ENCODE measurements at regions not wholly inside any gene's neighbourhood (a gene's known extent, or its start where the extent isn't known, plus 50 kb on each side); places are given as distances from the start of the nearest gene placed in this dataset.

- 23% methylated on average over 3 of the region's 3 CpGs for WGBS (ENCODE audit: insufficient coverage)
- Histone ChIP-seq H3K9me3 (replicated peaks; ENCODE audit: control insufficient read depth, low read depth, low read length) (no peaks in the 10 kb centered on the region), H3K36me3 (ENCODE audit: control insufficient read depth, insufficient read depth, low read length) (no peaks in the 10 kb centered on the region), H3K27ac (ENCODE audit: low read length) (no peak overlapping the region), H3K27me3 (ENCODE audit: control insufficient read depth, insufficient read depth, low read length) (no peaks in the 10 kb centered on the region), H3K4me1 (ENCODE audit: control insufficient read depth, insufficient read depth, low read length) (no peaks in the 10 kb centered on the region), H3K4me3 (ENCODE audit: low read length) (no peak overlapping the region)
- peak; percentile 97 for DNase-seq
Observed at GRCh38 chr2:206863196-206863595, 76.1 kb upstream of the CPO start.

GRCh38 chr2:206863716-206864115 is 75.6 kb upstream of the CPO start:
- H3K27ac ChIP-seq (ENCODE audit: low read length) = no peak overlapping the region
- DNase-seq = peak; percentile 49
- H3K4me3 ChIP-seq (ENCODE audit: low read length) = no peak overlapping the region
- no peaks in the 10 kb centered on the region for H3K9me3 ChIP-seq (replicated peaks; ENCODE audit: control insufficient read depth, low read depth, low read length)
- no peaks in the 10 kb centered on the region for H3K36me3 ChIP-seq (ENCODE audit: control insufficient read depth, insufficient read depth, low read length)
- H3K4me1 ChIP-seq (ENCODE audit: control insufficient read depth, insufficient read depth, low read length) = no peaks in the 10 kb centered on the region
- WGBS (ENCODE audit: insufficient coverage) = 54% methylated on average over 3 of the region's 4 CpGs
- H3K27me3 ChIP-seq (ENCODE audit: control insufficient read depth, insufficient read depth, low read length) = no peaks in the 10 kb centered on the region

GRCh38 chr2:206867006-206867405 is 72.3 kb upstream of the CPO start:
- H3K4me3 ChIP-seq (ENCODE audit: low read length) = no peak overlapping the region
- H3K4me1 ChIP-seq (ENCODE audit: control insufficient read depth, insufficient read depth, low read length) = no peaks in the 10 kb centered on the region
- no peaks in the 10 kb centered on the region for H3K9me3 ChIP-seq (replicated peaks; ENCODE audit: control insufficient read depth, low read depth, low read length)
- DNase-seq = no peak
- no peak overlapping the region for H3K27ac ChIP-seq (ENCODE audit: low read length)
- H3K27me3 ChIP-seq (ENCODE audit: control insufficient read depth, insufficient read depth, low read length) = no peaks in the 10 kb centered on the region
- H3K36me3 ChIP-seq (ENCODE audit: control insufficient read depth, insufficient read depth, low read length) = no peaks in the 10 kb centered on the region
- WGBS (ENCODE audit: insufficient coverage) = no CpG with 5 or more reads among the region's 3 CpGs

- Histone ChIP-seq H3K36me3 (ENCODE audit: control insufficient read depth, insufficient read depth, low read length) (no peaks in the 10 kb centered on the region), H3K4me1 (ENCODE audit: control insufficient read depth, insufficient read depth, low read length) (no peaks in the 10 kb centered on the region), H3K27me3 (ENCODE audit: control insufficient read depth, insufficient read depth, low read length) (no peaks in the 10 kb centered on the region), H3K27ac (ENCODE audit: low read length) (no peak overlapping the region), H3K4me3 (ENCODE audit: low read length) (no peak overlapping the region), H3K9me3 (replicated peaks; ENCODE audit: control insufficient read depth, low read depth, low read length) (no peaks in the 10 kb centered on the region)
- DNase-seq = no peak
- 74% methylated on average over 2 of the region's 3 CpGs for WGBS (ENCODE audit: insufficient coverage)
Observed at GRCh38 chr2:206869824-206870495, 69.4 kb upstream of the CPO start.

GRCh38 chr2:206873423-206873822 is 65.9 kb upstream of the CPO start:
- Histone ChIP-seq H3K27me3 (ENCODE audit: control insufficient read depth, insufficient read depth, low read length) (no peaks in the 10 kb centered on the region), H3K27ac (ENCODE audit: low read length) (no peak overlapping the region), H3K9me3 (replicated peaks; ENCODE audit: control insufficient read depth, low read depth, low read length) (no peaks in the 10 kb centered on the region), H3K4me3 (ENCODE audit: low read length) (no peak overlapping the region), H3K36me3 (ENCODE audit: control insufficient read depth, insufficient read depth, low read length) (no peaks in the 10 kb centered on the region), H3K4me1 (ENCODE audit: control insufficient read depth, insufficient read depth, low read length) (no peaks in the 10 kb centered on the region)
- no peak for DNase-seq
- WGBS (ENCODE audit: insufficient coverage) = no CpG with 5 or more reads among the region's 2 CpGs

GRCh38 chr2:206875701-206876100 is 63.6 kb upstream of the CPO start:
- H3K9me3 ChIP-seq (replicated peaks; ENCODE audit: control insufficient read depth, low read depth, low read length) = no peaks in the 10 kb centered on the region
- no peaks in the 10 kb centered on the region for H3K27me3 ChIP-seq (ENCODE audit: control insufficient read depth, insufficient read depth, low read length)
- no peaks in the 10 kb centered on the region for H3K4me1 ChIP-seq (ENCODE audit: control insufficient read depth, insufficient read depth, low read length)
- no peak overlapping the region for H3K4me3 ChIP-seq (ENCODE audit: low read length)
- WGBS (ENCODE audit: insufficient coverage) = no CpG with 5 or more reads among the region's 2 CpGs
- no peak for DNase-seq
- no peak overlapping the region for H3K27ac ChIP-seq (ENCODE audit: low read length)
- no peaks in the 10 kb centered on the region for H3K36me3 ChIP-seq (ENCODE audit: control insufficient read depth, insufficient read depth, low read length)

- 18% methylated on average over 3 of the region's 7 CpGs for WGBS (ENCODE audit: insufficient coverage)
- Histone ChIP-seq H3K27ac (ENCODE audit: low read length) (no peak overlapping the region), H3K4me3 (ENCODE audit: low read length) (no peak overlapping the region), H3K4me1 (ENCODE audit: control insufficient read depth, insufficient read depth, low read length) (no peaks in the 10 kb centered on the region), H3K36me3 (ENCODE audit: control insufficient read depth, insufficient read depth, low read length) (no peaks in the 10 kb centered on the region), H3K9me3 (replicated peaks; ENCODE audit: control insufficient read depth, low read depth, low read length) (no peaks in the 10 kb centered on the region), H3K27me3 (ENCODE audit: control insufficient read depth, insufficient read depth, low read length) (no peaks in the 10 kb centered on the region)
- DNase-seq = peak; percentile 29
Observed at GRCh38 chr2:206876216-206876860, 63.0 kb upstream of the CPO start.

GRCh38 chr2:206881708-206882410 is 57.5 kb upstream of the CPO start:
- peaks cover 4% of the 10 kb centered on the region for H3K4me1 ChIP-seq (ENCODE audit: control insufficient read depth, insufficient read depth, low read length)
- H3K9me3 ChIP-seq (replicated peaks; ENCODE audit: control insufficient read depth, low read depth, low read length) = no peaks in the 10 kb centered on the region
- peak overlapping the region; percentile 75 for H3K27ac ChIP-seq (ENCODE audit: low read length)
- DNase-seq = peak; percentile 90
- no peaks in the 10 kb centered on the region for H3K27me3 ChIP-seq (ENCODE audit: control insufficient read depth, insufficient read depth, low read length)
- H3K4me3 ChIP-seq (ENCODE audit: low read length) = no peak overlapping the region
- WGBS (ENCODE audit: insufficient coverage) = 28% methylated on average over 6 of the region's 11 CpGs
- no peaks in the 10 kb centered on the region for H3K36me3 ChIP-seq (ENCODE audit: control insufficient read depth, insufficient read depth, low read length)

GRCh38 chr2:206886696-206887095 is 52.6 kb upstream of the CPO start:
- Histone ChIP-seq H3K27me3 (ENCODE audit: control insufficient read depth, insufficient read depth, low read length) (no peaks in the 10 kb centered on the region), H3K9me3 (replicated peaks; ENCODE audit: control insufficient read depth, low read depth, low read length) (no peaks in the 10 kb centered on the region), H3K4me3 (ENCODE audit: low read length) (no peak overlapping the region), H3K36me3 (ENCODE audit: control insufficient read depth, insufficient read depth, low read length) (no peaks in the 10 kb centered on the region), H3K4me1 (ENCODE audit: control insufficient read depth, insufficient read depth, low read length) (peaks cover 4% of the 10 kb centered on the region), H3K27ac (ENCODE audit: low read length) (no peak overlapping the region)
- peak; percentile 89 for DNase-seq
- WGBS (ENCODE audit: insufficient coverage) = no CpG with 5 or more reads among the region's 4 CpGs

GRCh38 chr2:206887745-206888144 is 51.6 kb upstream of the CPO start:
- no CpG with 5 or more reads among the region's 1 CpG for WGBS (ENCODE audit: insufficient coverage)
- Histone ChIP-seq H3K4me3 (ENCODE audit: low read length) (no peak overlapping the region), H3K4me1 (ENCODE audit: control insufficient read depth, insufficient read depth, low read length) (peaks cover 1% of the 10 kb centered on the region), H3K9me3 (replicated peaks; ENCODE audit: control insufficient read depth, low read depth, low read length) (no peaks in the 10 kb centered on the region), H3K27me3 (ENCODE audit: control insufficient read depth, insufficient read depth, low read length) (no peaks in the 10 kb centered on the region), H3K36me3 (ENCODE audit: control insufficient read depth, insufficient read depth, low read length) (no peaks in the 10 kb centered on the region), H3K27ac (ENCODE audit: low read length) (no peak overlapping the region)
- peak; percentile 30 for DNase-seq
